ENCODE measurements at regions not wholly inside any gene's neighbourhood (a gene's known extent, or its start where the extent isn't known, plus 50 kb on each side); places are given as distances from the start of the nearest gene placed in this dataset.

- TF ChIP-seq HNF4A (conservative IDR thresholded peaks at IDR 0.05): no peak
- no peak for TF ChIP-seq RXRA (IDR thresholded peaks at IDR 0.05)
- no peak for TF ChIP-seq TAF1 (conservative IDR thresholded peaks at IDR 0.05)
- no peak for TF ChIP-seq ATF3 (IDR thresholded peaks at IDR 0.05)
- TF ChIP-seq EGR1 (IDR thresholded peaks at IDR 0.05; ENCODE audit: low read depth in 2 of 2): no peak
- no peak for TF ChIP-seq RAD21 (IDR thresholded peaks at IDR 0.05)
- no peak for TF ChIP-seq JUND (IDR thresholded peaks at IDR 0.05)
- TF ChIP-seq FOXA2 (IDR thresholded peaks at IDR 0.05): no peak
- TF ChIP-seq YY1 (IDR thresholded peaks at IDR 0.05): no peak
- TF ChIP-seq NR2F2 (IDR thresholded peaks at IDR 0.05): no peak
- TF ChIP-seq REST (IDR thresholded peaks at IDR 0.05): no peak
- TF ChIP-seq MAX (IDR thresholded peaks at IDR 0.05): no peak
- TF ChIP-seq FOXA1 (IDR thresholded peaks at IDR 0.05): no peak
- TF ChIP-seq CTCF (IDR thresholded peaks at IDR 0.05; ENCODE audit: low read depth, low read length, missing input control): no peak
- no peak for TF ChIP-seq ZBTB33 (IDR thresholded peaks at IDR 0.05)
- no peak for TF ChIP-seq GABPA (IDR thresholded peaks at IDR 0.05 in 1 of 2, conservative IDR thresholded peaks at IDR 0.05 in 1 of 2)
- no peaks in the 10 kb centered on the region for H3K36me3 ChIP-seq (ENCODE audit: control insufficient read depth in 4 of 4, insufficient read depth in 3 of 4, low read depth in 1 of 4, low read length in 3 of 4)
- WGBS: 96% methylated on average over 11 of the region's 11 CpGs
- H3K9me3 ChIP-seq (ENCODE audit: control insufficient read depth in 4 of 4, low read length in 3 of 4): no peaks in the 10 kb centered on the region
- DNase-seq (ENCODE audit: low spot score): no peak
- H3K9ac ChIP-seq (ENCODE audit: low read depth in 1 of 2, low read length in 2 of 2): no peak overlapping the region
- no peak overlapping the region for H3K4me3 ChIP-seq (ENCODE audit: low read depth in 1 of 3, low read length in 3 of 3)
- no peaks in the 10 kb centered on the region for H3K27me3 ChIP-seq (ENCODE audit: control insufficient read depth in 4 of 4, insufficient read depth in 4 of 4, low read length in 3 of 4)
- H3K4me1 ChIP-seq (ENCODE audit: control insufficient read depth in 4 of 4, insufficient read depth in 4 of 4, low read length in 3 of 4): peaks cover 0 to 11% (median 6%) of the 10 kb centered on the region in 4 donors
- no peak overlapping the region for H3K27ac ChIP-seq (ENCODE audit: low read depth in 1 of 2, low read length in 2 of 2)
Observed at GRCh38 chr12:116378002-116378401, 100.5 kb upstream of the MED13L start.

GRCh38 chr12:116380108-116380507 lies 102.6 kb upstream of the MED13L start:
- Histone ChIP-seq H3K27ac (ENCODE audit: low read depth in 1 of 2, low read length in 2 of 2) (no peak overlapping the region), H3K9me3 (ENCODE audit: control insufficient read depth in 4 of 4, low read length in 3 of 4) (no peaks in the 10 kb centered on the region), H3K36me3 (ENCODE audit: control insufficient read depth in 4 of 4, insufficient read depth in 3 of 4, low read depth in 1 of 4, low read length in 3 of 4) (no peaks in the 10 kb centered on the region), H3K27me3 (ENCODE audit: control insufficient read depth in 4 of 4, insufficient read depth in 4 of 4, low read length in 3 of 4) (no peaks in the 10 kb centered on the region), H3K9ac (ENCODE audit: low read depth in 1 of 2, low read length in 2 of 2) (no peak overlapping the region), H3K4me3 (ENCODE audit: low read depth in 1 of 3, low read length in 3 of 3) (no peak overlapping the region), H3K4me1 (ENCODE audit: control insufficient read depth in 4 of 4, insufficient read depth in 4 of 4, low read length in 3 of 4) (peaks cover 3 to 11% (median 6%) of the 10 kb centered on the region in 4 donors)
- TF ChIP-seq GABPA (IDR thresholded peaks at IDR 0.05 in 1 of 2, conservative IDR thresholded peaks at IDR 0.05 in 1 of 2) (no peak), JUND (IDR thresholded peaks at IDR 0.05) (no peak), RXRA (IDR thresholded peaks at IDR 0.05) (no peak), ZBTB33 (IDR thresholded peaks at IDR 0.05) (no peak), RAD21 (IDR thresholded peaks at IDR 0.05) (no peak), SP1 (IDR thresholded peaks at IDR 0.05) (no peak), CTCF (IDR thresholded peaks at IDR 0.05; ENCODE audit: low read depth, low read length, missing input control) (no peak), EGR1 (IDR thresholded peaks at IDR 0.05; ENCODE audit: low read depth in 2 of 2) (no peak), TAF1 (conservative IDR thresholded peaks at IDR 0.05) (no peak), NR2F2 (IDR thresholded peaks at IDR 0.05) (no peak), ATF3 (IDR thresholded peaks at IDR 0.05) (no peak)
- DNase-seq (ENCODE audit: low spot score): no peak
- WGBS: 87% methylated on average over 4 of the region's 4 CpGs
